ENCODE measurements at regions not wholly inside any gene's neighbourhood (a gene's known extent, or its start where the extent isn't known, plus 50 kb on each side); places are given as distances from the start of the nearest gene placed in this dataset.

- no peak for ATAC-seq
- TF ChIP-seq SNAI2 (CRISPR knock-in tag; IDR thresholded peaks at IDR 0.05), result no peak
- TF ChIP-seq OSR1 (CRISPR knock-in tag; IDR thresholded peaks at IDR 0.05), result no peak
- TF ChIP-seq ZC3H10 (CRISPR knock-in tag; IDR thresholded peaks at IDR 0.05), result no peak
- TF ChIP-seq, protein P1, sequence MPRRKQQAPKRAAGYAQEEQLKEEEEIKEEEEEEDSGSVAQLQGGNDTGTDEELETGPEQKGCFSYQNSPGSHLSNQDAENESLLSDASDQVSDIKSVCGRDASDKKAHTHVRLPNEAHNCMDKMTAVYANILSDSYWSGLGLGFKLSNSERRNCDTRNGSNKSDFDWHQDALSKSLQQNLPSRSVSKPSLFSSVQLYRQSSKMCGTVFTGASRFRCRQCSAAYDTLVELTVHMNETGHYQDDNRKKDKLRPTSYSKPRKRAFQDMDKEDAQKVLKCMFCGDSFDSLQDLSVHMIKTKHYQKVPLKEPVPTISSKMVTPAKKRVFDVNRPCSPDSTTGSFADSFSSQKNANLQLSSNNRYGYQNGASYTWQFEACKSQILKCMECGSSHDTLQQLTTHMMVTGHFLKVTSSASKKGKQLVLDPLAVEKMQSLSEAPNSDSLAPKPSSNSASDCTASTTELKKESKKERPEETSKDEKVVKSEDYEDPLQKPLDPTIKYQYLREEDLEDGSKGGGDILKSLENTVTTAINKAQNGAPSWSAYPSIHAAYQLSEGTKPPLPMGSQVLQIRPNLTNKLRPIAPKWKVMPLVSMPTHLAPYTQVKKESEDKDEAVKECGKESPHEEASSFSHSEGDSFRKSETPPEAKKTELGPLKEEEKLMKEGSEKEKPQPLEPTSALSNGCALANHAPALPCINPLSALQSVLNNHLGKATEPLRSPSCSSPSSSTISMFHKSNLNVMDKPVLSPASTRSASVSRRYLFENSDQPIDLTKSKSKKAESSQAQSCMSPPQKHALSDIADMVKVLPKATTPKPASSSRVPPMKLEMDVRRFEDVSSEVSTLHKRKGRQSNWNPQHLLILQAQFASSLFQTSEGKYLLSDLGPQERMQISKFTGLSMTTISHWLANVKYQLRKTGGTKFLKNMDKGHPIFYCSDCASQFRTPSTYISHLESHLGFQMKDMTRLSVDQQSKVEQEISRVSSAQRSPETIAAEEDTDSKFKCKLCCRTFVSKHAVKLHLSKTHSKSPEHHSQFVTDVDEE (CRISPR knock-in tag; IDR thresholded peaks at IDR 0.05), result no peak
- TF ChIP-seq, protein P2, sequence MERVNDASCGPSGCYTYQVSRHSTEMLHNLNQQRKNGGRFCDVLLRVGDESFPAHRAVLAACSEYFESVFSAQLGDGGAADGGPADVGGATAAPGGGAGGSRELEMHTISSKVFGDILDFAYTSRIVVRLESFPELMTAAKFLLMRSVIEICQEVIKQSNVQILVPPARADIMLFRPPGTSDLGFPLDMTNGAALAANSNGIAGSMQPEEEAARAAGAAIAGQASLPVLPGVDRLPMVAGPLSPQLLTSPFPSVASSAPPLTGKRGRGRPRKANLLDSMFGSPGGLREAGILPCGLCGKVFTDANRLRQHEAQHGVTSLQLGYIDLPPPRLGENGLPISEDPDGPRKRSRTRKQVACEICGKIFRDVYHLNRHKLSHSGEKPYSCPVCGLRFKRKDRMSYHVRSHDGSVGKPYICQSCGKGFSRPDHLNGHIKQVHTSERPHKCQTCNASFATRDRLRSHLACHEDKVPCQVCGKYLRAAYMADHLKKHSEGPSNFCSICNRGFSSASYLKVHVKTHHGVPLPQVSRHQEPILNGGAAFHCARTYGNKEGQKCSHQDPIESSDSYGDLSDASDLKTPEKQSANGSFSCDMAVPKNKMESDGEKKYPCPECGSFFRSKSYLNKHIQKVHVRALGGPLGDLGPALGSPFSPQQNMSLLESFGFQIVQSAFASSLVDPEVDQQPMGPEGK (CRISPR knock-in tag; IDR thresholded peaks at IDR 0.05; ENCODE audit: borderline replicate concordance), result no peak
- no peak for TF ChIP-seq BACH2 (CRISPR knock-in tag; IDR thresholded peaks at IDR 0.05; ENCODE audit: borderline replicate concordance)
- TF ChIP-seq, protein P3, sequence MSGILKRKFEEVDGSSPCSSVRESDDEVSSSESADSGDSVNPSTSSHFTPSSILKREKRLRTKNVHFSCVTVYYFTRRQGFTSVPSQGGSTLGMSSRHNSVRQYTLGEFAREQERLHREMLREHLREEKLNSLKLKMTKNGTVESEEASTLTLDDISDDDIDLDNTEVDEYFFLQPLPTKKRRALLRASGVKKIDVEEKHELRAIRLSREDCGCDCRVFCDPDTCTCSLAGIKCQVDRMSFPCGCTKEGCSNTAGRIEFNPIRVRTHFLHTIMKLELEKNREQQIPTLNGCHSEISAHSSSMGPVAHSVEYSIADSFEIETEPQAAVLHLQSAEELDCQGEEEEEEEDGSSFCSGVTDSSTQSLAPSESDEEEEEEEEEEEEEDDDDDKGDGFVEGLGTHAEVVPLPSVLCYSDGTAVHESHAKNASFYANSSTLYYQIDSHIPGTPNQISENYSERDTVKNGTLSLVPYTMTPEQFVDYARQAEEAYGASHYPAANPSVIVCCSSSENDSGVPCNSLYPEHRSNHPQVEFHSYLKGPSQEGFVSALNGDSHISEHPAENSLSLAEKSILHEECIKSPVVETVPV (CRISPR knock-in tag; IDR thresholded peaks at IDR 0.05), result no peak
- TF ChIP-seq ZNF8 (CRISPR knock-in tag; IDR thresholded peaks at IDR 0.05), result no peak
- no peak for TF ChIP-seq RARB (CRISPR knock-in tag; IDR thresholded peaks at IDR 0.05)
- no peak for TF ChIP-seq GLIS3 (CRISPR knock-in tag; IDR thresholded peaks at IDR 0.05)
- no peak for TF ChIP-seq TCF4 (CRISPR knock-in tag; IDR thresholded peaks at IDR 0.05; ENCODE audit: borderline replicate concordance)
- no peak for TF ChIP-seq ZNF565 (CRISPR knock-in tag; conservative IDR thresholded peaks at IDR 0.05; ENCODE audit: low read depth)
Observed at GRCh38 chr3:14300721-14301399, 101.5 kb upstream of the SLC6A6 start.

DNA sequence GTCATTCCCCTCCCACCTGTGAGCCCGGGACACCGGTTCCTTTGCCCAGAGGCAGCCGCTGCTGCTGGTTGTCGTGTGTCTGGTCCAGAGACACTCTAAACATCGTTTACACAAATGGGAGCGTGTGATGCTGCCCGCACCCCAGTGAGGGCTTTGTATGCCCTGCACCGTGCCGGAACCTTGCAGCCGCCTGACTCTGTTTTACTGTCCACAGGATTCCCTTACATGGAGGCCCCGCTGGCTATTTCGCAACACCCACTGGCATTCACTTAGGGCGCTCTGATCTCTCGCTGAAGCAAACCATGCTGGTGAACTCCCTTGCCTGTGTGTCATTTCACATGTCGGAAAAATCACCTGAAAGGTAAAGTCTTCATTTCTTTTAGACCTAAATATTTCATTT, 100.8 kb upstream of the SLC6A6 start:
- no peak for TF ChIP-seq BACH2 (CRISPR knock-in tag; IDR thresholded peaks at IDR 0.05; ENCODE audit: borderline replicate concordance)
- TF ChIP-seq, protein P3 (CRISPR knock-in tag; IDR thresholded peaks at IDR 0.05), result no peak
- TF ChIP-seq ARNTL (CRISPR knock-in tag; IDR thresholded peaks at IDR 0.05; ENCODE audit: borderline replicate concordance, low read depth), result no peak
- TF ChIP-seq, protein P4, sequence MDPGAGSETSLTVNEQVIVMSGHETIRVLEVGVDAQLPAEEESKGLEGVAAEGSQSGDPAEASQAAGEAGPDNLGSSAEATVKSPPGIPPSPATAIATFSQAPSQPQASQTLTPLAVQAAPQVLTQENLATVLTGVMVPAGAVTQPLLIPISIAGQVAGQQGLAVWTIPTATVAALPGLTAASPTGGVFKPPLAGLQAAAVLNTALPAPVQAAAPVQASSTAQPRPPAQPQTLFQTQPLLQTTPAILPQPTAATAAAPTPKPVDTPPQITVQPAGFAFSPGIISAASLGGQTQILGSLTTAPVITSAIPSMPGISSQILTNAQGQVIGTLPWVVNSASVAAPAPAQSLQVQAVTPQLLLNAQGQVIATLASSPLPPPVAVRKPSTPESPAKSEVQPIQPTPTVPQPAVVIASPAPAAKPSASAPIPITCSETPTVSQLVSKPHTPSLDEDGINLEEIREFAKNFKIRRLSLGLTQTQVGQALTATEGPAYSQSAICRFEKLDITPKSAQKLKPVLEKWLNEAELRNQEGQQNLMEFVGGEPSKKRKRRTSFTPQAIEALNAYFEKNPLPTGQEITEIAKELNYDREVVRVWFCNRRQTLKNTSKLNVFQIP (CRISPR knock-in tag; IDR thresholded peaks at IDR 0.05; ENCODE audit: borderline replicate concordance, low read depth), result no peak
- no peak for TF ChIP-seq SNAI2 (CRISPR knock-in tag; IDR thresholded peaks at IDR 0.05)
- no peak for TF ChIP-seq PPARA (CRISPR knock-in tag; IDR thresholded peaks at IDR 0.05; ENCODE audit: borderline replicate concordance)
- no peak for TF ChIP-seq OSR1 (CRISPR knock-in tag; IDR thresholded peaks at IDR 0.05)
- TF ChIP-seq ESRRG (CRISPR knock-in tag; IDR thresholded peaks at IDR 0.05), result no peak
- no peak for ATAC-seq

- no peak for TF ChIP-seq ARNTL (CRISPR knock-in tag; IDR thresholded peaks at IDR 0.05; ENCODE audit: borderline replicate concordance, low read depth)
- TF ChIP-seq, protein P5, sequence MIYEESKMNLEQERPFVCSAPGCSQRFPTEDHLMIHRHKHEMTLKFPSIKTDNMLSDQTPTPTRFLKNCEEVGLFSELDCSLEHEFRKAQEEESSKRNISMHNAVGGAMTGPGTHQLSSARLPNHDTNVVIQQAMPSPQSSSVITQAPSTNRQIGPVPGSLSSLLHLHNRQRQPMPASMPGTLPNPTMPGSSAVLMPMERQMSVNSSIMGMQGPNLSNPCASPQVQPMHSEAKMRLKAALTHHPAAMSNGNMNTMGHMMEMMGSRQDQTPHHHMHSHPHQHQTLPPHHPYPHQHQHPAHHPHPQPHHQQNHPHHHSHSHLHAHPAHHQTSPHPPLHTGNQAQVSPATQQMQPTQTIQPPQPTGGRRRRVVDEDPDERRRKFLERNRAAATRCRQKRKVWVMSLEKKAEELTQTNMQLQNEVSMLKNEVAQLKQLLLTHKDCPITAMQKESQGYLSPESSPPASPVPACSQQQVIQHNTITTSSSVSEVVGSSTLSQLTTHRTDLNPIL (CRISPR knock-in tag; IDR thresholded peaks at IDR 0.05; ENCODE audit: low read depth), result no peak
- TF ChIP-seq, protein P1 (CRISPR knock-in tag; IDR thresholded peaks at IDR 0.05), result no peak
- TF ChIP-seq SNAI2 (CRISPR knock-in tag; IDR thresholded peaks at IDR 0.05), result no peak
- TF ChIP-seq TCF4 (CRISPR knock-in tag; IDR thresholded peaks at IDR 0.05; ENCODE audit: borderline replicate concordance), result no peak
- TF ChIP-seq PPARA (CRISPR knock-in tag; IDR thresholded peaks at IDR 0.05; ENCODE audit: borderline replicate concordance), result no peak
- TF ChIP-seq ZC3H10 (CRISPR knock-in tag; IDR thresholded peaks at IDR 0.05), result no peak
- TF ChIP-seq, protein P3 (CRISPR knock-in tag; IDR thresholded peaks at IDR 0.05), result no peak
- no peak for TF ChIP-seq ZFP3 (CRISPR knock-in tag; IDR thresholded peaks at IDR 0.05)
- no peak for TF ChIP-seq ZFP30 (CRISPR knock-in tag; IDR thresholded peaks at IDR 0.05)
- ATAC-seq, result no peak
Observed at GRCh38 chr3:14303336-14304100, 98.9 kb upstream of the SLC6A6 start.

Data from SK-N-SH treated with all-trans-retinoic acid at 6 μM for 48 hours (cell line).